IMR-90 (cell line): ENCODE measurements at regions not wholly inside any gene's neighbourhood (a gene's known extent, or its start where the extent isn't known, plus 50 kb on each side); places are given as distances from the start of the nearest gene placed in this dataset.
A peak's percentile ranks its signal among the peaks of the same experiment; 100 is the strongest.

ENCODE experiments used
- ATAC-seq: fragments of 200-7000 bp; cut with Tn5 transposase; 2 replicates; pipeline ENCODE4 v1.9.1; 2020; ENCODE audit warnings: low read depth, mild to moderate bottlenecking, moderate library complexity
- BruUV-seq: library from RNA; stranded (reverse); fragments of 400-500 nt; replicated peaks from 2 replicates; lab custom pipeline; 2021; lab: Mats Ljungman, UMichigan
- CTCF ChIA-PET: fragments of 300-600 bp; formaldehyde crosslinking; extraction: SDS; loops from one replicate; lab custom pipeline; 2021; ENCODE audit warnings: antibody characterized with exemption; lab: Yijun Ruan, JAX
- POLR2A ChIA-PET: fragments of 300-600 bp; sonication (Branson Sonifier 250); formaldehyde crosslinking; loops from one replicate; lab custom pipeline; 2022; ENCODE audit warnings: antibody characterized with exemption; ENCODE audit not compliant: unreplicated experiment; lab: Charles Lee
- DNase-seq: peaks from one replicate; pipeline ENCODE4 v3.0.0; 2013
- H2AFZ ChIP-seq: replicated peaks from 2 replicates; pipeline ENCODE3; 2013; ENCODE audit warnings: low read length, mild to moderate bottlenecking; ENCODE audit not compliant: poor library complexity
- H2AK5ac ChIP-seq: 2 replicates; pipeline ENCODE4 v1.6.1; 2013; ENCODE audit warnings: low read depth, low read length, inconsistent platforms
- H2AK9ac ChIP-seq: replicated peaks from 2 replicates; pipeline ENCODE3; 2013; ENCODE audit warnings: mild to moderate bottlenecking, low read depth, low read length, moderate library complexity; ENCODE audit not compliant: poor library complexity
- H2BK120ac ChIP-seq: 2 replicates; pipeline ENCODE4 v1.6.1; 2013; ENCODE audit warnings: low read depth, low read length, inconsistent platforms
- H2BK15ac ChIP-seq: 3 replicates; pipeline ENCODE4 v1.6.1; 2013; ENCODE audit warnings: low read depth, low read length, inconsistent platforms
- H2BK20ac ChIP-seq: 2 replicates; pipeline ENCODE4 v1.6.1; 2013; ENCODE audit warnings: low read depth, mild to moderate bottlenecking, inconsistent platforms, low read length, moderate library complexity
- H2BK5ac ChIP-seq: 2 replicates; pipeline ENCODE4 v1.6.1; 2013; ENCODE audit warnings: mild to moderate bottlenecking, low read depth, low read length, inconsistent platforms; ENCODE audit not compliant: poor library complexity, severe bottlenecking
- H3K14ac ChIP-seq: replicated peaks from 2 replicates; pipeline ENCODE4 v1.6.1; 2013; ENCODE audit warnings: low read depth, low read length, inconsistent platforms
- H3K18ac ChIP-seq: 2 replicates; pipeline ENCODE4 v1.6.1; 2013; ENCODE audit warnings: low read depth, low read length, control low read depth
- H3K23ac ChIP-seq: 2 replicates; pipeline ENCODE4 v1.6.1; 2013; ENCODE audit warnings: low read depth, low read length, inconsistent platforms
- H3K27ac ChIP-seq: 2 replicates; pipeline ENCODE4 v1.5.1; 2013; ENCODE audit warnings: mild to moderate bottlenecking, control low read depth, low read length; ENCODE audit not compliant: insufficient read depth
- H3K27me3 ChIP-seq: 2 replicates; pipeline ENCODE4 v1.6.1; 2013; ENCODE audit warnings: low read length; ENCODE audit not compliant: control insufficient read depth, insufficient read depth
- H3K36me3 ChIP-seq: 2 replicates; pipeline ENCODE4 v1.6.1; 2013; ENCODE audit warnings: low read length, mixed read lengths; ENCODE audit not compliant: control insufficient read depth, insufficient read depth
- H3K4ac ChIP-seq: 2 replicates; pipeline ENCODE4 v1.6.1; 2013; ENCODE audit warnings: low read depth, low read length, inconsistent platforms
- H3K4me1 ChIP-seq: 2 replicates; pipeline ENCODE4 v1.6.1; 2013; ENCODE audit warnings: low read length, mixed read lengths; ENCODE audit not compliant: control insufficient read depth, insufficient read depth
- H3K4me2 ChIP-seq: 2 replicates; pipeline ENCODE4 v1.6.1; 2013; ENCODE audit warnings: low read depth, mild to moderate bottlenecking, control low read depth, low read length, moderate library complexity
- H3K4me3 ChIP-seq: 2 replicates; pipeline ENCODE4 v1.5.1; 2013; ENCODE audit warnings: low read depth, mild to moderate bottlenecking, control low read depth, low read length, moderate library complexity; ENCODE audit not compliant: insufficient read depth
- H3K56ac ChIP-seq: 2 replicates; pipeline ENCODE4 v1.6.1; 2013; ENCODE audit warnings: low read length, inconsistent platforms; ENCODE audit not compliant: insufficient read depth; ENCODE audit errors: extremely low read depth
- H3K79me1 ChIP-seq, 2 experiments: 2 replicates each; pipeline ENCODE4 v1.6.1; 2013; ENCODE audit warnings: low read length in 2 of 2, inconsistent platforms in 1 of 2, low read depth in 1 of 2
- H3K9ac ChIP-seq: 2 replicates; pipeline ENCODE4 v1.6.1; 2013; ENCODE audit warnings: low read depth, low read length, control low read depth
- H3K9me1 ChIP-seq: 2 replicates; pipeline ENCODE4 v1.6.1; 2013; ENCODE audit warnings: low read length, inconsistent platforms; ENCODE audit not compliant: insufficient read depth
- H3K9me3 ChIP-seq: 2 replicates; pipeline ENCODE4 v1.6.1; 2013; ENCODE audit warnings: low read length; ENCODE audit not compliant: control insufficient read depth, insufficient read depth
- H4K20me1 ChIP-seq: 2 replicates; pipeline ENCODE4 v1.6.1; 2013; ENCODE audit warnings: low read length, inconsistent platforms; ENCODE audit not compliant: insufficient read depth
- H4K5ac ChIP-seq: 2 replicates; pipeline ENCODE4 v1.6.1; 2013; ENCODE audit warnings: mild to moderate bottlenecking, low read depth, low read length, control low read depth
- H4K8ac ChIP-seq, 2 experiments: 2 replicates each; pipeline ENCODE4 v1.6.1; 2013; ENCODE audit warnings: low read depth in 2 of 2, low read length in 2 of 2, control low read depth in 1 of 2, inconsistent platforms in 1 of 2
- H4K91ac ChIP-seq: 2 replicates; pipeline ENCODE4 v1.6.1; 2013; ENCODE audit warnings: low read depth, low read length, inconsistent platforms; ENCODE audit not compliant: insufficient read depth
- WGBS, 2 experiments: methylation state at CpG; one replicate each; pipeline versions ENCODE4 v1.1.5 to v1.1.7; 2013; ENCODE audit warnings: missing lambda C conversion rate in 2 of 2; ENCODE audit not compliant: insufficient read length in 1 of 2; ENCODE audit errors: extremely low coverage in 2 of 2; 5-methylcytosine and 5-hydroxymethylcytosine counted together
- dilution Hi-C: fragments of 300-500 bp; cut with HindIII; formaldehyde crosslinking; loops from one replicate; pipeline ENCODE4 v1.14.3; 2018; ENCODE audit warnings: low sequenced_read_pairs; ENCODE audit not compliant: unreplicated experiment
- in situ Hi-C: fragments of 300-500 bp; cut with MboI; formaldehyde crosslinking; loops from 3 replicates; pipeline ENCODE4 v1.14.3; 2019; ENCODE audit warnings: low sequenced_read_pairs, inconsistent platforms, mixed read lengths
- intact Hi-C: fragments of 100-400 bp; cut with micrococcal nuclease; formaldehyde crosslinking; loops from 2 replicates; pipeline ENCODE4 v1.10.0; 2022
- TF ChIP-seq, protein P1 (sequence below): fragments of 150-350 bp; IDR thresholded peaks from 2 replicates; pipeline ENCODE4 v1.6.1; 2017; ENCODE audit warnings: mild to moderate bottlenecking, antibody characterized with exemption, low read length, low read depth

DNA sequence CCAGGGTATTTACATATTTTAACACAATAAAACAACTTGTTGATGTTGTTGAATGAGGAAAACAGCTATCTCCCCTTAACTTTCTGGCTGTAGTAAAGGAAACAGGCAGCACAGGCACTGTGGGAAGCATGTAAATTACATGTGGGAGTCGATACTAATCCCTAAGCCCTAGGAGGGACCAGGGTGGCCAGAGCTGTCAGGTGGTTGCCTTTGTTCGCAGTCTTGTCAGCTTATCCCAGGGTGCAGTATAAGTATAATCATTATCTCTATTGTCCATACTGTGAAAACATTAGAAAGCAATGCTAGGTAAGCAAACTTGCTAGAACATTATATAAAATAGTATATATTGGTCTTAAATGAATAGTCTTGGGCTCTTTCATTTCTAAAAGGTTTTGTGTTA lies 125.6 kb upstream of the RPS23 start:
- dilution Hi-C loops (no loop called here), in situ Hi-C loops (no loop called here), intact Hi-C loops (no loop called here)
- peak overlapping the region; percentile 29; the same call in 2 of the 3 replicates for H2BK15ac ChIP-seq
- peaks cover 9% of the 10 kb centered on the region for H3K4me1 ChIP-seq
- peak overlapping the region; percentile 5; the same call in 1 of the 2 replicates for H2BK20ac ChIP-seq
- no peak overlapping the region for H4K5ac ChIP-seq
- H3K4me2 ChIP-seq: no peak overlapping the region
- H2AK9ac ChIP-seq: no peak overlapping the region
- CTCF ChIA-PET: no interaction called here
- no peak overlapping the region; the same call in 1 of the 2 replicates for H4K91ac ChIP-seq
- WGBS, 2 experiments: no CpG with 5 or more reads among the region's 2 CpGs
- POLR2A ChIA-PET: no interaction called here
- no TSS peak for BruUV-seq
- H2BK5ac ChIP-seq: peak overlapping the region; percentile 20
- no peak overlapping the region for H4K8ac ChIP-seq
- no peak overlapping the region for H3K9ac ChIP-seq
- H3K18ac ChIP-seq: peak overlapping the region; percentile 74; the same call in 1 of the 2 replicates
- H2AFZ ChIP-seq: no peak overlapping the region
- no peak overlapping the region for H3K23ac ChIP-seq
- no peak overlapping the region for H3K4me3 ChIP-seq
- no peaks in the 10 kb centered on the region for H3K36me3 ChIP-seq
- peaks cover 8% of the 10 kb centered on the region for H3K9me1 ChIP-seq
- H3K56ac ChIP-seq: no peak overlapping the region
- H2BK120ac ChIP-seq: no peak overlapping the region
- H3K27me3 ChIP-seq: no peaks in the 10 kb centered on the region
- DNase-seq (no peak), ATAC-seq (no peak)
- H3K79me1 ChIP-seq: no peaks in the 10 kb centered on the region
- TF ChIP-seq, protein P1, sequence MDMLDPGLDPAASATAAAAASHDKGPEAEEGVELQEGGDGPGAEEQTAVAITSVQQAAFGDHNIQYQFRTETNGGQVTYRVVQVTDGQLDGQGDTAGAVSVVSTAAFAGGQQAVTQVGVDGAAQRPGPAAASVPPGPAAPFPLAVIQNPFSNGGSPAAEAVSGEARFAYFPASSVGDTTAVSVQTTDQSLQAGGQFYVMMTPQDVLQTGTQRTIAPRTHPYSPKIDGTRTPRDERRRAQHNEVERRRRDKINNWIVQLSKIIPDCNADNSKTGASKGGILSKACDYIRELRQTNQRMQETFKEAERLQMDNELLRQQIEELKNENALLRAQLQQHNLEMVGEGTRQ: no peak
- H2AK5ac ChIP-seq: peak overlapping the region; percentile 61
- no peak overlapping the region for H3K27ac ChIP-seq
- H3K14ac ChIP-seq: no peak overlapping the region
- peak overlapping the region; percentile 38; the same call in 1 of the 2 replicates for H3K4ac ChIP-seq
- H4K20me1 ChIP-seq: peaks cover 2% of the 10 kb centered on the region; the same call in 1 of the 2 replicates
- H3K9me3 ChIP-seq: peaks cover 11% of the 10 kb centered on the region; the same call in 1 of the 2 replicates
